NT2/D1 (cell line): ENCODE measurements at regions not wholly inside any gene's neighbourhood (a gene's known extent, or its start where the extent isn't known, plus 50 kb on each side); places are given as distances from the start of the nearest gene placed in this dataset.

Source experiments
- SUZ12 ChIP-seq: IDR thresholded peaks from 2 replicates; pipeline ENCODE4 v1.6.1; 2011; ENCODE audit not compliant: insufficient read length, insufficient read depth; ENCODE audit errors: extremely low read depth
- YY1 ChIP-seq: IDR thresholded peaks from 2 replicates; pipeline ENCODE4 v1.6.1; 2011; ENCODE audit not compliant: insufficient read length, insufficient read depth
- ZNF274 ChIP-seq: IDR thresholded peaks from 2 replicates; pipeline ENCODE4 v1.6.1; 2011; ENCODE audit warnings: mild to moderate bottlenecking, low read depth, low read length

DNA sequence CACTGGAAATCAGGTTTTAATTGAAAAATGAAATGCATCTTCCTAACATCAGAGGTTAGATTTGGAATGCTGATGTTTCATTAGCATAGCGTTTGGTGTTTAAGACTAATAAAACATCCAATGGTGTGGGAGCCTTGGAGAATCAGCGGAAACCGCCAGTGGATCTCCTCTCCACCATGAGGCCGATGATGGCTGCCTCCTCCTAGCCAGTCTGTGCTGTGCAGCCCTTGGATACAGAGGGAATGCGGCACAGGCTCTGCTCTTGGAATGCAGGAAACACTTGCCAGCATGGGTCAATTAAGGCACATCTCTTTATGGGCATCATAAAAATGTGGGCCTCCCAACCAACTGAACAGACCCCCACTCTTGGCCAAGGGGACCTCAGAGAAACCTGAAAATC, 259.9 kb downstream of the GLRX3 start:
- TF ChIP-seq ZNF274 (no peak), YY1 (no peak), SUZ12 (no peak)
